Epithelial cell of esophagus (primary cell): ENCODE measurements at regions not wholly inside any gene's neighbourhood (a gene's known extent, or its start where the extent isn't known, plus 50 kb on each side); places are given as distances from the start of the nearest gene placed in this dataset.

Experiments
- DNase-seq: peaks from one replicate; pipeline ENCODE4 v3.0.0; 2010; ENCODE audit warnings: low read depth
- H3K4me3 ChIP-seq: 2 replicates; pipeline ENCODE4 v1.5.1; 2011; ENCODE audit warnings: mild to moderate bottlenecking, low read length, control low read depth
- TF ChIP-seq, protein P1 (sequence below): IDR thresholded peaks from 2 replicates; pipeline ENCODE4 v1.5.1; 2011; ENCODE audit warnings: low read depth, mild to moderate bottlenecking, low read length, control low read depth, inconsistent platforms; ENCODE audit not compliant: insufficient read depth; ENCODE audit errors: missing control alignments

- TF ChIP-seq, protein P1, sequence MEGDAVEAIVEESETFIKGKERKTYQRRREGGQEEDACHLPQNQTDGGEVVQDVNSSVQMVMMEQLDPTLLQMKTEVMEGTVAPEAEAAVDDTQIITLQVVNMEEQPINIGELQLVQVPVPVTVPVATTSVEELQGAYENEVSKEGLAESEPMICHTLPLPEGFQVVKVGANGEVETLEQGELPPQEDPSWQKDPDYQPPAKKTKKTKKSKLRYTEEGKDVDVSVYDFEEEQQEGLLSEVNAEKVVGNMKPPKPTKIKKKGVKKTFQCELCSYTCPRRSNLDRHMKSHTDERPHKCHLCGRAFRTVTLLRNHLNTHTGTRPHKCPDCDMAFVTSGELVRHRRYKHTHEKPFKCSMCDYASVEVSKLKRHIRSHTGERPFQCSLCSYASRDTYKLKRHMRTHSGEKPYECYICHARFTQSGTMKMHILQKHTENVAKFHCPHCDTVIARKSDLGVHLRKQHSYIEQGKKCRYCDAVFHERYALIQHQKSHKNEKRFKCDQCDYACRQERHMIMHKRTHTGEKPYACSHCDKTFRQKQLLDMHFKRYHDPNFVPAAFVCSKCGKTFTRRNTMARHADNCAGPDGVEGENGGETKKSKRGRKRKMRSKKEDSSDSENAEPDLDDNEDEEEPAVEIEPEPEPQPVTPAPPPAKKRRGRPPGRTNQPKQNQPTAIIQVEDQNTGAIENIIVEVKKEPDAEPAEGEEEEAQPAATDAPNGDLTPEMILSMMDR = no peak
- H3K4me3 ChIP-seq = no peak overlapping the region
- no peak for DNase-seq
Observed at GRCh38 chr1:79224537-79224936, 218.0 kb upstream of the ADGRL4 start.

GRCh38 chr1:79220509-79220908 lies 214.0 kb upstream of the ADGRL4 start:
- TF ChIP-seq, protein P1 = no peak
- no peak overlapping the region for H3K4me3 ChIP-seq
- DNase-seq = no peak

DNA sequence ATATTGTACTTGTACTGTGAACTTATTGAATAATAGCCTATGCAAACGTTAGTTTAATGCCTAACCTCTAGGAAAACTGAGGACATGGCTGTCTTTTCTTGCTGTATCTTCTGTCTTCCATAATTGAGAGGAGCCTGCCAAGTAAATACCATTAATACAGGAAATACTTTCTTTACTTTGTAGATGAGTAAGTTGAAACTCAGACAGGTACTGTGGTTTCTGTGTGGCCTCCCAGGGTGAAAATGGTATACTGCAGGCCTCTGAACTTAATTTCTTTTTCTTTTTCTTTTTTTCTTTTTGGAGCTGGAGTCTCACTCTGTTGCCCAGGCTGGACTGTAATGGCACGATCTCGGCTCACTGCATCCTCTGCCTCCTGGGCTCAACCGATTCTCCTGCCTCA lies 208.8 kb upstream of the ADGRL4 start:
- H3K4me3 ChIP-seq = no peak overlapping the region
- peak; percentile 54 for DNase-seq
- TF ChIP-seq, protein P1 = no peak

GRCh38 chr1:79207786-79208185 lies 201.3 kb upstream of the ADGRL4 start:
- peak; percentile 79 for DNase-seq
- no peak overlapping the region for H3K4me3 ChIP-seq
- TF ChIP-seq, protein P1 = no peak

DNA sequence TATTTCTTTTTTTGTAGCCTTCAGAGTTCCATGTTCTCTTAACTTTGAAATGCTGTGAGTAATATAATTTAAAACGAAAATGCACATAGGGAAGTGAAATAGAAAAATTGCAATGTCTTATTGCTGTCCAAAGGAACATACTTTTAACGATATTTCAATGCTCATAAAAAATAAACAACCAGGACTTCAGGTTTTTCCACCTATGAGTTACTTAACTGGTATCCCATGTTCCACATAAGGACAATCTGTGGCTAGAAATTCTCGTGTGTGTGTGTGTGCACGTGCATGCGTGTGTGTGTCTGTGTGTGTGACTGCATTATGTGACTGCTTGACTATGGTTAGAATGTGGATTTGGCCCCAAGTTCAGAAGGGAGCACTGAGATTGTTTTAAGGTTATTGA lies 200.8 kb upstream of the ADGRL4 start:
- TF ChIP-seq, protein P1 = no peak
- DNase-seq = peak; percentile 11
- H3K4me3 ChIP-seq = no peak overlapping the region

- no peak for DNase-seq
- TF ChIP-seq, protein P1 = no peak
- H3K4me3 ChIP-seq = no peak overlapping the region
Observed at GRCh38 chr1:79204779-79205479, 198.4 kb upstream of the ADGRL4 start.

- TF ChIP-seq, protein P1 = no peak
- H3K4me3 ChIP-seq = no peak overlapping the region
- DNase-seq = peak; percentile 76
Observed at GRCh38 chr1:79198832-79199231, 192.3 kb upstream of the ADGRL4 start.
